ENCODE measurements at regions not wholly inside any gene's neighbourhood (a gene's known extent, or its start where the extent isn't known, plus 50 kb on each side); places are given as distances from the start of the nearest gene placed in this dataset.

DNA sequence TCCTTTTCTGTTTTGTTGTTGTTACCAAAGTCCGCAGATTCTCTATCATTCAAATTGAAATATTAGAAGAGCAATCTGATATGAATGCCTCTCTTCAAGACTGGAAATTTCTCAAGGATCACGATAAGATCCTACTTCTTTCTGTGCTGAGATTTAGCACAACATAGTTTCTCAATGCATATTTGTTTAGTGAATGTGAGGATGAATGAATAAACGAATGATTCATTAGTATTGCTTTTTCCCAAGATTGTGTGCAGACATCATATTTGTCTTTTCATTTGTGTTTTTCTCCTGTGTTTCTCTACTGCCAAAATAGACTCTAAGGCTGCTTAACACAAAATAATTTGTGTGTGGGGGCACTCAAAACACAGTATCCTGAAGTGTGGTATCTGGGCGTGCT lies 862.7 kb upstream of the MAP3K7 start:
- TF ChIP-seq, protein P1, sequence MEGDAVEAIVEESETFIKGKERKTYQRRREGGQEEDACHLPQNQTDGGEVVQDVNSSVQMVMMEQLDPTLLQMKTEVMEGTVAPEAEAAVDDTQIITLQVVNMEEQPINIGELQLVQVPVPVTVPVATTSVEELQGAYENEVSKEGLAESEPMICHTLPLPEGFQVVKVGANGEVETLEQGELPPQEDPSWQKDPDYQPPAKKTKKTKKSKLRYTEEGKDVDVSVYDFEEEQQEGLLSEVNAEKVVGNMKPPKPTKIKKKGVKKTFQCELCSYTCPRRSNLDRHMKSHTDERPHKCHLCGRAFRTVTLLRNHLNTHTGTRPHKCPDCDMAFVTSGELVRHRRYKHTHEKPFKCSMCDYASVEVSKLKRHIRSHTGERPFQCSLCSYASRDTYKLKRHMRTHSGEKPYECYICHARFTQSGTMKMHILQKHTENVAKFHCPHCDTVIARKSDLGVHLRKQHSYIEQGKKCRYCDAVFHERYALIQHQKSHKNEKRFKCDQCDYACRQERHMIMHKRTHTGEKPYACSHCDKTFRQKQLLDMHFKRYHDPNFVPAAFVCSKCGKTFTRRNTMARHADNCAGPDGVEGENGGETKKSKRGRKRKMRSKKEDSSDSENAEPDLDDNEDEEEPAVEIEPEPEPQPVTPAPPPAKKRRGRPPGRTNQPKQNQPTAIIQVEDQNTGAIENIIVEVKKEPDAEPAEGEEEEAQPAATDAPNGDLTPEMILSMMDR (optimal IDR thresholded peaks at IDR 0.05 in 1 of 3, IDR thresholded peaks at IDR 0.05 in 1 of 3, conservative IDR thresholded peaks at IDR 0.05 in 1 of 3; ENCODE audit: extremely low read depth in 1 of 3, insufficient read depth in 2 of 3, low read length in 3 of 3): no peak
- TF ChIP-seq EZH2 (IDR thresholded peaks at IDR 0.05; ENCODE audit: low read length): no peak

All from keratinocyte (primary cell).